HFFc6 (cell line): ENCODE measurements at regions not wholly inside any gene's neighbourhood (a gene's known extent, or its start where the extent isn't known, plus 50 kb on each side); places are given as distances from the start of the nearest gene placed in this dataset.

Source experiments
- DNase-seq: peaks from one replicate; pipeline ENCODE4 v3.0.0-alpha.2; 2018
- H3K27ac Mint-ChIP-seq: 2 replicates; pipeline ENCODE4 v1.8.0; 2020; ENCODE audit warnings: mild to moderate bottlenecking, mixed read lengths
- H3K27me3 Mint-ChIP-seq: 2 replicates; pipeline ENCODE4 v1.8.0; 2021; ENCODE audit warnings: mild to moderate bottlenecking, moderate library complexity, mixed read lengths; ENCODE audit not compliant: insufficient read depth
- H3K36me3 Mint-ChIP-seq: 2 replicates; pipeline ENCODE4 v1.8.0; 2021; ENCODE audit warnings: low read depth, mixed read lengths
- H3K4me1 Mint-ChIP-seq: 2 replicates; pipeline ENCODE4 v1.8.0; 2020; ENCODE audit warnings: low read depth, mixed read lengths
- H3K4me3 Mint-ChIP-seq: 2 replicates; pipeline ENCODE4 v1.8.0; 2020; ENCODE audit warnings: mild to moderate bottlenecking, moderate library complexity, mixed read lengths
- H3K9me3 Mint-ChIP-seq: 2 replicates; pipeline ENCODE4 v1.8.0; 2020; ENCODE audit warnings: mild to moderate bottlenecking, mixed read lengths
- CTCF ChIP-seq: fragments of 200-600 bp; sonication (generic); IDR thresholded peaks from 2 replicates; pipeline ENCODE4 v1.5.0; 2021; ENCODE audit warnings: antibody characterized with exemption, mild to moderate bottlenecking

DNA sequence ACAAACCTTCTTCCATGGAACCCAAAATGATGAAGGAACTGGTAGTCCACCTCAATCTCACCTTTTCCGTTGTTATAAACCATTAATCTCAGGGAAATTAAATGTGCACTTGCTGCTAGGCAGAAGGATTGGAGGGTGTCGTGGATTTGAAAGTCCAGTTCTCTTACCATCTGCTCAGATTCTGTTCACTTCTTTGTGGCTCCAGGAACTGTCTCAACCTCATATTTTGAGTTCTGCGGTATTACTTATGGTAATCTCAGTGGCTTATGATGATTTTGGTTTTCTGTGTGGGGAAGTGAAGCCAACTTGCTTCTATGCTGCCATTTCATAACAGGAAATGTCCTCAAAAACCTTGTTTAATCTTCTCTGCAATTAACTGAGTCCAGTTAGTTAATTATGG, 136.4 kb downstream of the CDC14C start:
- TF ChIP-seq CTCF: no peak
- Mint-ChIP-seq H3K36me3 (no peaks in the 10 kb centered on the region), H3K4me3 (no peak overlapping the region), H3K9me3 (peaks cover 32% of the 10 kb centered on the region), H3K4me1 (no peaks in the 10 kb centered on the region), H3K27me3 (no peaks in the 10 kb centered on the region), H3K27ac (no peak overlapping the region)
- DNase-seq: no peak

- no peak overlapping the region for H3K27ac Mint-ChIP-seq
- H3K36me3 Mint-ChIP-seq: no peaks in the 10 kb centered on the region
- H3K27me3 Mint-ChIP-seq: no peaks in the 10 kb centered on the region
- no peak for DNase-seq
- no peak for TF ChIP-seq CTCF
- peaks cover 19% of the 10 kb centered on the region for H3K9me3 Mint-ChIP-seq
- H3K4me3 Mint-ChIP-seq: no peak overlapping the region
- H3K4me1 Mint-ChIP-seq: no peaks in the 10 kb centered on the region
Measured at GRCh38 chr7:49074538-49074937, 150.2 kb downstream of the CDC14C start.

GRCh38 chr7:49080896-49081475, 156.6 kb downstream of the CDC14C start:
- Mint-ChIP-seq H3K4me3 (no peak overlapping the region), H3K36me3 (no peaks in the 10 kb centered on the region), H3K9me3 (peaks cover 42% of the 10 kb centered on the region), H3K27me3 (no peaks in the 10 kb centered on the region; the same call in 1 of the 2 replicates), H3K4me1 (no peaks in the 10 kb centered on the region), H3K27ac (no peak overlapping the region)
- no peak for TF ChIP-seq CTCF
- no peak for DNase-seq

- no peaks in the 10 kb centered on the region for H3K4me1 Mint-ChIP-seq
- H3K9me3 Mint-ChIP-seq: peaks cover 8% of the 10 kb centered on the region
- H3K4me3 Mint-ChIP-seq: no peak overlapping the region
- no peaks in the 10 kb centered on the region for H3K27me3 Mint-ChIP-seq
- H3K36me3 Mint-ChIP-seq: no peaks in the 10 kb centered on the region
- DNase-seq: no peak
- H3K27ac Mint-ChIP-seq: no peak overlapping the region
- TF ChIP-seq CTCF: no peak
Measured at GRCh38 chr7:49088017-49088416, 163.7 kb downstream of the CDC14C start.

- H3K27me3 Mint-ChIP-seq: no peaks in the 10 kb centered on the region
- no peak overlapping the region for H3K27ac Mint-ChIP-seq
- no peaks in the 10 kb centered on the region for H3K4me1 Mint-ChIP-seq
Measured at GRCh38 chr7:49089717-49090116, 165.4 kb downstream of the CDC14C start.

More at GRCh38 chr7:49089717-49090116, 165.4 kb downstream of the CDC14C start:
- Mint-ChIP-seq H3K36me3 (no peaks in the 10 kb centered on the region), H3K4me3 (no peak overlapping the region), H3K9me3 (peaks cover 8% of the 10 kb centered on the region)
- no peak for DNase-seq
- no peak for TF ChIP-seq CTCF
